ENCODE measurements at regions not wholly inside any gene's neighbourhood (a gene's known extent, or its start where the extent isn't known, plus 50 kb on each side); places are given as distances from the start of the nearest gene placed in this dataset.

- Histone ChIP-seq H3K9me2 (no peaks in the 10 kb centered on the region), H3K9ac (no peak overlapping the region), H3K4me3 (ENCODE audit: low read depth in 2 of 2, low read length in 1 of 2) (no peak overlapping the region), H3K36me3 (replicated peaks in 1 of 2; ENCODE audit: control insufficient read depth in 1 of 2, insufficient read depth in 2 of 2, low read length in 1 of 2) (peaks cover 0 to 50% of the 10 kb centered on the region in 2 experiments), H3F3A (replicated peaks; ENCODE audit: insufficient read depth) (no peaks in the 10 kb centered on the region), H4K20me1 (ENCODE audit: insufficient read depth) (no peaks in the 10 kb centered on the region), H3K4me1 (ENCODE audit: control insufficient read depth in 1 of 2, insufficient read depth in 2 of 2, low read depth in 1 of 2, low read length in 1 of 2) (no peaks in the 10 kb centered on the region; a peak in 1 of 4 replicates), H3K4me2 (no peak overlapping the region), H3K27ac (ENCODE audit: low read depth in 2 of 2, low read length in 1 of 2) (no peak overlapping the region), H3K79me2 (ENCODE audit: insufficient read depth) (no peaks in the 10 kb centered on the region), H3K9me3 (no peaks in the 10 kb centered on the region), H2AFZ (ENCODE audit: low read depth) (no peak overlapping the region), H3K27me3 (ENCODE audit: insufficient read depth) (no peaks in the 10 kb centered on the region)
- peak; percentile 51 for TF ChIP-seq RAD21 (IDR thresholded peaks at IDR 0.05; ENCODE audit: low read length)
- no peak for TF ChIP-seq RCOR1 (IDR thresholded peaks at IDR 0.05; ENCODE audit: low read length)
- TF ChIP-seq EZH2phosphoT487 (IDR thresholded peaks at IDR 0.05; ENCODE audit: borderline replicate concordance, low read depth), result no peak
- TF ChIP-seq CTCF (IDR thresholded peaks at IDR 0.05), result peak; percentile 51
- TF ChIP-seq SMC3 (IDR thresholded peaks at IDR 0.05; ENCODE audit: low read depth, low read length), result peak; percentile 37
- WGBS (ENCODE audit: low lambda C conversion rate), result 82% methylated on average over 9 of the region's 9 CpGs
- ChIA-PET CTCF (interaction anchor here (1.2 kb wide), 1 partner anchor 188 kb away, joined by 3 read pairs; no protein-coding TSS in a partner anchor), POLR2A (no interaction called here)
- no peak for DNase-seq
These were observed 141.1 kb downstream of the TLR5 start for GRCh38 chr1:223001653-223002634.

- ChIA-PET POLR2A (no interaction called here), CTCF (interaction anchor here (1.0 to 1.2 kb wide), 2 partner anchors 130 to 189 kb away, joined by 3 read pairs; no protein-coding TSS in a partner anchor)
- TF ChIP-seq CHD2 (IDR thresholded peaks at IDR 0.05; ENCODE audit: low read length, partially characterized antibody), result no peak
- H3K4me2 ChIP-seq, result no peak overlapping the region
- no peak overlapping the region for H3K9ac ChIP-seq
- no peaks in the 10 kb centered on the region for H4K20me1 ChIP-seq (ENCODE audit: insufficient read depth)
- H3K9me2 ChIP-seq, result no peaks in the 10 kb centered on the region
- no peak for DNase-seq
- H3F3A ChIP-seq (replicated peaks; ENCODE audit: insufficient read depth), result no peaks in the 10 kb centered on the region
- H3K9me3 ChIP-seq, result no peaks in the 10 kb centered on the region
- H2AFZ ChIP-seq (ENCODE audit: low read depth), result no peak overlapping the region
- no peak overlapping the region for H3K4me3 ChIP-seq (ENCODE audit: low read depth in 2 of 2, low read length in 1 of 2)
- no peak overlapping the region for H3K27ac ChIP-seq (ENCODE audit: low read depth in 2 of 2, low read length in 1 of 2)
- H3K4me1 ChIP-seq (ENCODE audit: control insufficient read depth in 1 of 2, insufficient read depth in 2 of 2, low read depth in 1 of 2, low read length in 1 of 2), result peaks cover 0 to 6% of the 10 kb centered on the region in 2 experiments; a peak in 2 of 4 replicates
- peaks cover 0 to 44% of the 10 kb centered on the region in 2 experiments for H3K36me3 ChIP-seq (replicated peaks in 1 of 2; ENCODE audit: control insufficient read depth in 1 of 2, insufficient read depth in 2 of 2, low read length in 1 of 2)
- 97% methylated on average over 9 of the region's 9 CpGs for WGBS (ENCODE audit: low lambda C conversion rate)
- H3K79me2 ChIP-seq (ENCODE audit: insufficient read depth), result no peaks in the 10 kb centered on the region
- H3K27me3 ChIP-seq (ENCODE audit: insufficient read depth), result no peaks in the 10 kb centered on the region
These were observed 139.5 kb downstream of the TLR5 start for GRCh38 chr1:223003549-223003948.

- TF ChIP-seq FOXM1 (IDR thresholded peaks at IDR 0.05; ENCODE audit: low read depth), result no peak
- no peak for TF ChIP-seq SMC3 (IDR thresholded peaks at IDR 0.05; ENCODE audit: low read depth, low read length)
- TF ChIP-seq, protein P1, sequence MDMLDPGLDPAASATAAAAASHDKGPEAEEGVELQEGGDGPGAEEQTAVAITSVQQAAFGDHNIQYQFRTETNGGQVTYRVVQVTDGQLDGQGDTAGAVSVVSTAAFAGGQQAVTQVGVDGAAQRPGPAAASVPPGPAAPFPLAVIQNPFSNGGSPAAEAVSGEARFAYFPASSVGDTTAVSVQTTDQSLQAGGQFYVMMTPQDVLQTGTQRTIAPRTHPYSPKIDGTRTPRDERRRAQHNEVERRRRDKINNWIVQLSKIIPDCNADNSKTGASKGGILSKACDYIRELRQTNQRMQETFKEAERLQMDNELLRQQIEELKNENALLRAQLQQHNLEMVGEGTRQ (IDR thresholded peaks at IDR 0.05; ENCODE audit: borderline replicate concordance, low read depth, low read length), result no peak
- no peak for TF ChIP-seq MEF2A (IDR thresholded peaks at IDR 0.05; ENCODE audit: borderline replicate concordance, low read depth)
- TF ChIP-seq EZH2phosphoT487 (IDR thresholded peaks at IDR 0.05; ENCODE audit: borderline replicate concordance, low read depth), result no peak
- TF ChIP-seq, protein P2, sequence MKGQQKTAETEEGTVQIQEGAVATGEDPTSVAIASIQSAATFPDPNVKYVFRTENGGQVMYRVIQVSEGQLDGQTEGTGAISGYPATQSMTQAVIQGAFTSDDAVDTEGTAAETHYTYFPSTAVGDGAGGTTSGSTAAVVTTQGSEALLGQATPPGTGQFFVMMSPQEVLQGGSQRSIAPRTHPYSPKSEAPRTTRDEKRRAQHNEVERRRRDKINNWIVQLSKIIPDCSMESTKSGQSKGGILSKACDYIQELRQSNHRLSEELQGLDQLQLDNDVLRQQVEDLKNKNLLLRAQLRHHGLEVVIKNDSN (IDR thresholded peaks at IDR 0.05; ENCODE audit: borderline replicate concordance, low read depth), result no peak
- TF ChIP-seq CHD2 (IDR thresholded peaks at IDR 0.05; ENCODE audit: low read length, partially characterized antibody), result no peak
- TF ChIP-seq POLR2AphosphoS5 (IDR thresholded peaks at IDR 0.05; ENCODE audit: low read depth, low read length), result no peak
- TF ChIP-seq RFX5 (IDR thresholded peaks at IDR 0.05; ENCODE audit: low read length), result no peak
- TF ChIP-seq TAF1 (IDR thresholded peaks at IDR 0.05; ENCODE audit: borderline replicate concordance, low read depth, low read length), result no peak
- no peak for TF ChIP-seq GABPA (IDR thresholded peaks at IDR 0.05; ENCODE audit: low read depth)
- no peak for TF ChIP-seq EP300 (IDR thresholded peaks at IDR 0.05; ENCODE audit: borderline replicate concordance in 1 of 2, low read depth in 1 of 2, low read length in 1 of 2)
- TF ChIP-seq JUND (IDR thresholded peaks at IDR 0.05), result no peak
- TF ChIP-seq FOXJ3 (CRISPR knock-in tag; IDR thresholded peaks at IDR 0.05), result no peak
- Histone ChIP-seq H3K9ac (no peak overlapping the region), H3F3A (replicated peaks; ENCODE audit: insufficient read depth) (no peaks in the 10 kb centered on the region), H3K27me3 (ENCODE audit: insufficient read depth) (no peaks in the 10 kb centered on the region), H3K36me3 (replicated peaks in 1 of 2; ENCODE audit: control insufficient read depth in 1 of 2, insufficient read depth in 2 of 2, low read length in 1 of 2) (peaks cover 0 to 32% of the 10 kb centered on the region in 2 experiments), H3K4me3 (ENCODE audit: low read depth in 2 of 2, low read length in 1 of 2) (no peak overlapping the region), H3K4me1 (ENCODE audit: control insufficient read depth in 1 of 2, insufficient read depth in 2 of 2, low read depth in 1 of 2, low read length in 1 of 2) (peaks cover 0 to 6% of the 10 kb centered on the region in 2 experiments; a peak in 2 of 4 replicates), H4K20me1 (ENCODE audit: insufficient read depth) (no peaks in the 10 kb centered on the region), H3K27ac (ENCODE audit: low read depth in 2 of 2, low read length in 1 of 2) (no peak overlapping the region), H2AFZ (ENCODE audit: low read depth) (no peak overlapping the region), H3K4me2 (no peak overlapping the region), H3K9me2 (no peaks in the 10 kb centered on the region), H3K9me3 (no peaks in the 10 kb centered on the region), H3K79me2 (ENCODE audit: insufficient read depth) (no peaks in the 10 kb centered on the region)
- DNase-seq, result no peak
- ChIA-PET CTCF (interaction anchor here (1.6 kb wide), 1 partner anchor 84 kb away, joined by 3 read pairs; no protein-coding TSS in a partner anchor), POLR2A (no interaction called here)
- 89% methylated on average over 5 of the region's 5 CpGs for WGBS (ENCODE audit: low lambda C conversion rate)
These were observed 136.7 kb downstream of the TLR5 start for GRCh38 chr1:223006371-223006770.
